SK-N-DZ (cell line): ENCODE measurements at regions not wholly inside any gene's neighbourhood (a gene's known extent, or its start where the extent isn't known, plus 50 kb on each side); places are given as distances from the start of the nearest gene placed in this dataset.

Source experiments
- DNase-seq: peaks from one replicate; pipeline ENCODE4 v3.0.0-alpha.2; 2015; ENCODE audit warnings: low spot score

DNA sequence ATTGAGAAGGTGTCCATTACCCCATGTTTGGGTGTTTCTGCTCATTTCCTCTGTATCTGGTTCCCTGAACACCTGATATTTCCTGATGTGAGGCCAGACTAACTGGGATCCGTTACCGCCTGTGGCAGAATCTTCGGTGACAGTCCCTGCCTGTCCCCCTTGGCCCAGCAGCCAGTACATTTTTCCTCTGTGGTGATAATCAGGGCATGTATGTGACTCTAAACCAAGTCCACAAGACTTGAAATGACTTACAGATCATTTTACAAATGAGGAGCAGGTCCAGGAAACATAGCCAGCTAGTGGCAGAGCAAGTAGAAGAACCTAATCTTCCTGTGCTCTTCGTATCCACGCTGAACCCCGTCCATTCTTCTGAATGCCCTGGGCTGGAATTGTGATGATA lies 143.5 kb upstream of the IPO9 start:
- no peak for DNase-seq

DNA sequence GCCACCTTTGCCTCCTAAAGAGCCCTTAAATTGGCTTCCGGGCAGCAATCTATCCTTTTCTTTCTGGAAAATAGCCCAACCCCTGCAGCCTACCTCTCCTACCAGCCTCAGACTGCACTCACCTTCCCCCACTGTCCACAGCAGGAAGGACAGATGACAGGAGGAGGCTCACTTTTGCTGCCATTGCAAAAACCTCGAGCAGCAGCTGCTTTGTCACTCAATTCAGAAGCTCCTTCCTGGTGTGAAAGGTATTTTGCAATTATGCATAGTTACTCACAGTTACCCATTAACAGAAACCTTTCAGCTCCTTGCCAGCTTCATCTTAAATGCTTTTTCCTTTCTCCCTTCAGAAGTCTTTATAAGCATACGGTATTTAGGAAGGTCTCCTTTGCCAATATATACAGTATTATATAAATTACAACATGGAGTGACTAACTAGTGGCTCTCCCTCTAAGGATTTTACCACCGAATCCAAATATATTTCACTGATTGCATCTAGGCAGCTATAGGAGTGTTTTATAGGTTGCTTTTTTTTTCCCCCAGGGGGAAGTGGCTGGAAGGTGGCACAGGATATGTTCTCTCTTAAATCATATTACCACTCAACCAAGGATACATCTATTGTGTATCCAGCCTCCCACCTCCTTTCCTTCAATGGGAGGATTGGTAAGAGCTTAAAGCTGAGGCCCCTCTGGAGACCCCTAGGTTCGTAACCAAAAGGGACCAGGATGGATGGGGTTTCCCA lies 142.1 kb upstream of the IPO9 start:
- no peak for DNase-seq

DNA sequence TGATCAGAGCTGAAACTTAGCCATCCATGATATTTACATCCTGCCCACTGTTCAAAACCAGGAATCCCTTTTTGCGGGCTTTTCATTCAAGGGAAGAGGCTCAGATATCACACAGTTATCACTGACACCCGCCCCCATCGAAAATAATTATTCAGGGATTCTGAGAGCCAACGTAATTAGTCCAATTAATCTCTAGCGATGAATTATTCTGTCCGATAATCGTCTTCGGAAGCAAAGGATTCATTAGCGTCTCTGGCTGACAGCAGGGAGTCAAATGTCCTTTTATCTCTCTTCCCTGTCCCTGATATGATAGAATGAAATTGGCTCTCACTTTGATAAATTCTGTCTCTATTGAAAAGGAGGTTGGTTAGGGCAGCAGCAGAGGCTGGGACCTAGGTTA lies 140.4 kb upstream of the IPO9 start:
- no peak for DNase-seq

DNA sequence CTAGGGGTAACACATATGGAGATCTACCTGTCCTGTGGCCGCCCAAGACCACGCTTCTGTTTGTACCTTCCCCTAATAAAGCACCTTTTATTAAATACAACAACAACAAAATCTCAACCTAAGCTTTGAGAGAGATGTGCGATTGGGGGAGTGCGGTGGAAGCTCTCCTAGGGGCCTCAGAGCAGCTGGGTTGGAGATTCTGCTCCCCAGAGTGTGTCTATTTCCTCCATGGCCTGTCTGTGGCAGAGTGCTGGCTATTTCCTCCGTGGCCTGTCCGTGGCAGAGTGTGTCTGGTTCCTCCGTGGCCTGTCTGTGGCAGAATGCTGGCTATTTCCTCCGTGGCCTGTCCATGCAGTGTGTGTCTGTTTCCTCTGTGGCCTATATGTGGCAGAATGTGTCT lies 139.3 kb upstream of the IPO9 start:
- DNase-seq, result no peak

DNA sequence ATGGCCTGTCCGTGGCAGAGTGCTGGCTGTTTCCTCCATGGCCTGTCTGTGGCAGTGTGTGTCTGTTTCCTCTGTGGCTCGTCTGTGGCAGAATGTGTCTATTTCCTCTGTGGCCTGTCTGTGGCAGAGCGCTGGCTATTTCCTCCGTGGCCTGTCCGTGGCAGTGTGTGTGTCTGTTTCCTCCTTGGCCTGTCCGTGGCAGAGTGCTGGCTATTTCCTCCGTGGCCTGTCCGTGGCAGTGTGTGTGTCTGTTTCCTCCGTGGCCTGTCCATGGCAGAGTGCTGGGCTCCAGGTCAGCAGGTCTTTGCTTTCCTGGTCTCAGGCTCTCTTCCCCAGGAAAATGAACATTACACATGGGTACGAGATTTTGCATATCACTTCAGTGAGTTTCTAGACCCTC lies 138.4 kb upstream of the IPO9 start:
- DNase-seq, result no peak

DNA sequence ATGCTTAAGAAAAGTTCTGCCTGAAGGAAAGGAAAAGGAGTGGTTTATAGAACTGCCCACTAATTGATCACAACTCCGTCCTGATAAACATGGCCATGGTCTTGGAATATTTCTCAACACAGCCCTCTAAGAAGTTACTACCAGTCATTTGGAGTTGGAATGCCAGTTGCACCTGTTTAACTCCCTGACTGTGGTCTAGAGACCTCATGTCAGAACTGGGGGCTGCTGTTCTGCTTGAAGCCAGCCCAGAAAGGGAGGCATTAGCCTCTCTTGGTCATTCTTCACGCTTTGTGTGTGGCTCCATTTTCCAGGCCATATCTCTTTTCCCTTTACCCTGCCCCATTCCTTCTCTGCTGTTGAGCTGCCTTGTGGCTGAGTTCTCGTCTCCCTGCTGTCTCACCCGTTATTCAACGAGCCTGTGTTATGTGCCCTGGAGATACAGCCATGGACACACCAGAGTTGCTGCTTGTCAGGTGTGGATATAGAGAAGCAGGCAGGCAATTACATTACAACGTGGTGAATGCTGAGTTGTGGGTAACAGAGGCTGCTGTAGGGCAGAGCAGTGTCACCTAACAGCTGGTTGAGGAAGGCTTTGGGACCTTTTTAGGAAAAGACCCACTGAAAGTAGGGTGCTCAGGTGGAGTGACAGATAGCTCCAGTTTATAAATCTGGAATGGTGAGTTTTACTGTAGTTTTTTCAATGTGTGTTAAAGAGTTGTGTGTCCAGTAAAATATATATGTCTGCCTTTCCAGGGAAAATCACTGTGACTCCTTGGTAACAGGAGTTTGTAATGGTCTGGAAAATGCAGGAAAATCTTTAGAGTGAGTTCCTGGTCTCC lies 137.0 kb upstream of the IPO9 start:
- DNase-seq, result no peak

GRCh38 chr1:201692555-201693394 lies 136.2 kb upstream of the IPO9 start:
- peak; percentile 33 for DNase-seq

DNA sequence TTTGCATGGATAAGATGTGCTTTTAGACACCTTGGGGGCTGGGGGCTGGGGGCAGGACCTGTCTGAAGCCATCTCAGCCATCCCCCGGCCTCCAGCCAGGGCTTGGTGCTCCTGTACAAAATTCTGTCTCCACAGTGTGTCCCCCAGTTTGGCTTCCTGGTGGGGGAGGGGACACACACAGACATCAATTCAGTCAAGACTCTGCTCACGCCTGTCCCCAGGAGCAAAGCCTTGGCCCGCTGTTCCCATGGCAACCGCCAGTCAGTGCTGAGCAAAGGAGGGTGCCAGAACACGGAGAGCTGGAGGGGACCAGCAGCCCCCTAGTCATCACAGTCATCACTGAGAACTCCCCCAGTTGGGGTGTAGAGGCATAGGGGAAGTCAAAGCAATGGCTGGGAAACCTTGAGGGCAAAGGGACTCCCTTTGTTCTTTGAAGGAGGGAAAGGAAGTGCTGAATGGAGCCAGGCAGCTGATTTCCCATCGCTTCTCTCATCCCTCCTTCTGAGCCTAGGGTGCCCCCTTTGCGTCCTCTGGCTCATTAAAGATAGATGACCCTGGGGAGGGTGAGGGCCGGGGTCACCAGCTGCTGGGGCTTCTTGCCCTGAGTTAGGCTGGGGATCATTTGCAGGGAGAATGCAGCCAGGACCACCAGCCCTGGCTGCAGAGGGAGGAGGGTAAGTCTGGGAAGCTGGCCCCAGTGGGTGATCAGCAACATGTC lies 134.9 kb upstream of the IPO9 start:
- peak; percentile 69 for DNase-seq

- DNase-seq, result no peak
Measured at GRCh38 chr1:201694608-201695335, 134.2 kb upstream of the IPO9 start.

- DNase-seq, result no peak
Measured at GRCh38 chr1:201695607-201696006, 133.3 kb upstream of the IPO9 start.

DNA sequence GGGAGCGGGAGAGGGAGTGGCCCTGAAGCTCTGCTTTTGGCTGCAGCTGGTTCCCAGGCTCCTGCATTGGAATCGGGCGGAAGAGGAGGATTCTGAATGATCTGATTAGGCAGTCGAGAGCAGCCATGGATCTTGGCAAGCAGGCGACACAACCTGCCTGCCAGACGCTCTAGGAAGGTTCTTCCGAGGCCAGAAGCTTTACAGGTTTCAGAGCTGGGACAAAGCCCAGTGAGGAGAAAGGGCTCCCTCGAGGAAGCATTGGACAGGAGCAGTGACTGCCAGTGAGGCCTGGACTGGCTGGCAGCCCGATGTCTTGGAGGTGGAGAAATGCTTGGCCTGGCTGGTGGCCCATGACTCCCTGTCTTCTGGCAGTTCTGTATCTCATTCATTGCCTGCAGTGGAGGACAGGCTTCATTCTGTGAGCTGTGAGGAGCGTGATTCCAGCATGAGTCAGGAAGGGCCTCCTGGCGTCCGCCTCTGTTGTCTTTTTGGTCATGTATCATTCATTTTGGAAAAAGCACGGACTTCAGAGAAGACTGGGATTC lies 132.7 kb upstream of the IPO9 start:
- peak; percentile 40 for DNase-seq

GRCh38 chr1:201697174-201697573 lies 131.8 kb upstream of the IPO9 start:
- DNase-seq, result no peak

DNA sequence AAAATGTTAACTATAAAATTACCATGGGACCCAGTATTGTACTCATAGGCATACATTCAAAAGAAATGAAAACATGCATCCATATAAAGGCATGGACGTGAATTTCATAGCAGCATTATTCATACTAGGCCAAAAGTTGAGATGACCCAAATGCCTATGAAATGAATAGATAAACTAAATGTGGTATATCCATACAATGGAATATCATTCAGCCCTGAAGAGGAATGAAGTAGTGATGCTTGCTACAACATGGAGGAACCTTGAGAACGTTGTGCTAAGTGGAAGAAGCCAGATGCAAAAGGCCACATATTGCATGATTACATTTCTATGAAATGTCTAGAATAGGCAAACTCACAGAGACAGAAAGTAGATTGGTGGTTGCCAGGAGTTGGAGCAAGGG lies 127.1 kb upstream of the IPO9 start:
- DNase-seq, result no peak

DNA sequence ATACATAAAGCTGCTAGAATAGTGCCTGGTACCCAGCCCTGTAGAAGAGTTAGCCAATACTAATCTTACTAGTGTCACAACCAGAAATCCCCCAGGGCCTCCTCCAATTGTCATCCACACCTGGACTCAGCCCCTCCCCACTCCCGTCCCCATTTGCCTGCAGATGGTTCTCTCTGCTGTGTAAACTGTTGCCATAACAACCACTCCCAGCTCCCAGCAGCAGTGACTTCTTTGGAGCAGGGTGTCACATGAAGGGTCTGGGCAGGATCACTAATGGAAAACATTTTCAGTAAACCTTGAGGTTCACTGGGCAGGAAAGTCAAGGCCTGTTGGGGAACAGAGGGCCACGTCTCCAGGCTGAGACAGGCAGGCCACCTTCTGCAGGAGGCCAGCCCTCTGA lies 126.0 kb upstream of the IPO9 start:
- peak; percentile 85 for DNase-seq

- DNase-seq, result peak; percentile 75
Measured at GRCh38 chr1:201703621-201704438, 125.1 kb upstream of the IPO9 start.

DNA sequence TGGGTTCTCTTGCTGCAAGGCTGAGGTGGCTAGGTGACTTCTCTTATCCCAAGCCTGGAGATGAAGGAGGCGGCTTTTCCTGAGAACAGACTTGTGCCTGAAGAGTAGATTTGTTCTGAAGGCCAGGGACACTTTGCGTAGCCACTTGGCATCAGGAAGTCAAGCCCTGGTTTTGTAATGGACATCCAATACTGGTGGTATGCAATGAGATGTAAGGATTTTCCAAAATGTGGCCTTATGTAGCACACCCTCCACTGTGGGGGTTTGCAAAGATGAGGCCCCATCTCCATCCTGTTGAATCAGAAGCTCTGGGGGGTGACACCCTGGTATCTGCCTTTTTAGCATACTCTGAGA lies 124.5 kb upstream of the IPO9 start:
- no peak for DNase-seq

GRCh38 chr1:201705389-201705788 lies 123.6 kb upstream of the IPO9 start:
- no peak for DNase-seq

DNA sequence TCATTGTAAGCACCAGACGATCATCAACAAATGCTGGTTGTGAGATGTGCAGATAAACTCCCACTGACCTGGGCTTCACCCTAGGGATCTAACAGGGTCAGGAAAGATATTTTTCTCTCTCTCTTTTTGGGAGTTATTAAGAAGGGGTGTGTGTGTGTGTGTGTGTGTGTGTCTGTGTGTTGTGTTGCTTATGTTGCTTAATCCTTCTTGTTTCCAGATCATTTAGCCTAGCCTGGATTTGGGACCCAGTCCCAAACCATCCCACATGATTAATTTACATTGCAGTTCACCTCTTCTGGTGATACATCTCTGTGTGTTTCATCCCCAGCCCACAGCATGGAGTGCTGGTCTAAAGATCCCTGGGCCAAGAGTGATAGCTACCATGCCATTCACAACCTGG lies 122.8 kb upstream of the IPO9 start:
- DNase-seq, result no peak

- no peak for DNase-seq
Measured at GRCh38 chr1:201707027-201707426, 121.9 kb upstream of the IPO9 start.

DNA sequence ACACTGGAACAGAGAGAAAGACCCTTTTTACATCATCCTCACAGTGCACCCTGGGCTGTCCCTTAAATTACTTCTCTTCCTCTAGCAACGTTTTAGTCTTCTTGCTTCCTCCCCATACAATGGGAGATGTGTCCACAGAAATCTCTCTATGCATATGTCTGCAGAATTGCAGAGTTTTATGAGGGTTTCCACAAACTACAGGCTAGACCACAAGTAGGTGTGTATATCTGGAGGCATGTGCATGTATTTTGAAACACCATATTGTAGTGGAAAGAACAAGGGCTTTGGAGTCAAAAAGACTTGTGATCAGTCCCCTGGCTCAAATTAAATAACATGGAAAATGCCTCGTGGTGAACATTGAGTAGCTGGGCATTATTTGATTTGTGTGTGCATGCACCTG lies 121.3 kb upstream of the IPO9 start:
- no peak for DNase-seq
